ENCODE measurements at regions not wholly inside any gene's neighbourhood (a gene's known extent, or its start where the extent isn't known, plus 50 kb on each side); places are given as distances from the start of the nearest gene placed in this dataset.

- ATAC-seq (ENCODE audit: insufficient read depth, low FRiP score) = no peak
- WGBS, 2 donors = 81 to 86% methylated on average over 5 of the region's 5 CpGs
- Histone ChIP-seq H3K36me3 (ENCODE audit: control insufficient read depth in 4 of 4, insufficient read depth in 4 of 4, low read length in 4 of 4) (no peaks in the 10 kb centered on the region), H3K9ac (ENCODE audit: insufficient read depth in 1 of 2, low read length in 2 of 2) (no peak overlapping the region), H3K9me3 (ENCODE audit: control insufficient read depth in 4 of 4, insufficient read depth in 3 of 4, low read length in 3 of 4) (no peaks in the 10 kb centered on the region), H3K4me3 (no peak overlapping the region), H3K27ac (ENCODE audit: low read depth in 1 of 2, low read length in 1 of 2) (no peak overlapping the region), H3K27me3 (ENCODE audit: control insufficient read depth in 3 of 3, insufficient read depth in 3 of 3, low read length in 2 of 3) (no peaks in the 10 kb centered on the region), H3K4me1 (ENCODE audit: control insufficient read depth in 5 of 5, insufficient read depth in 5 of 5, low read length in 5 of 5) (peaks cover 0 to 9% (median 4%) of the 10 kb centered on the region in 5 donors)
- DNase-seq = no peak
- no peak for TF ChIP-seq CTCF (IDR thresholded peaks at IDR 0.05; ENCODE audit: control extremely low read depth, extremely low read depth)
These were observed 86.7 kb upstream of the TRIM2 start for GRCh38 chr4:153117554-153117953.

DNA sequence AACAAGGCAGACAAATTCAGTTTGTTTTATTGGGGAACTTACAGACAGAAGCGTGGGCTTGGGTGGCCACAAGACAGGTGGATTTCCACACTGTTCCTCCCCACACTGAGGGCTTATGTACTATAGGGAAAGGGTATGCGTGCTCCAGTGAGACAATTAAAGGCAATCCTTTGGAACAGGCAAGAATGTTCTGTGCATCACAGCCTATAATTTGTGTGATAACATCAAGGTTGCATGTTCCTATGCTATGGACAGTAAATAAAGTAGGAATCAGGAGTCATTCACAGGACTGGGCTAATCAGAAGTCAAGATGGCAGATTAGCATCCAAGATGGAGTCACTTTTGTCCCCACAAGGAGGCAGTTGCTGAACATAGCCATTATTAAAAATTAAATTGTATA, 84.6 kb upstream of the TRIM2 start:
- Histone ChIP-seq H3K27me3 (ENCODE audit: control insufficient read depth in 3 of 3, insufficient read depth in 3 of 3, low read length in 2 of 3) (no peaks in the 10 kb centered on the region), H3K27ac (ENCODE audit: low read depth in 1 of 2, low read length in 1 of 2) (no peak overlapping the region), H3K4me1 (ENCODE audit: control insufficient read depth in 5 of 5, insufficient read depth in 5 of 5, low read length in 5 of 5) (peaks cover 0 to 7% (median 4%) of the 10 kb centered on the region in 5 donors), H3K36me3 (ENCODE audit: control insufficient read depth in 4 of 4, insufficient read depth in 4 of 4, low read length in 4 of 4) (no peaks in the 10 kb centered on the region), H3K4me3 (no peak overlapping the region), H3K9me3 (ENCODE audit: control insufficient read depth in 4 of 4, insufficient read depth in 3 of 4, low read length in 3 of 4) (no peaks in the 10 kb centered on the region), H3K9ac (ENCODE audit: insufficient read depth in 1 of 2, low read length in 2 of 2) (no peak overlapping the region)
- no peak for DNase-seq
- WGBS, 2 donors = 79 to 86% methylated on average over 2 of the region's 2 CpGs
- no peak for ATAC-seq (ENCODE audit: insufficient read depth, low FRiP score)
- TF ChIP-seq CTCF (IDR thresholded peaks at IDR 0.05; ENCODE audit: control extremely low read depth, extremely low read depth) = no peak

GRCh38 chr4:153120235-153120634, 84.0 kb upstream of the TRIM2 start:
- 93 to 96% methylated on average over 2 of the region's 2 CpGs for WGBS, 2 donors

More at GRCh38 chr4:153120235-153120634, 84.0 kb upstream of the TRIM2 start:
- H3K9me3 ChIP-seq (ENCODE audit: control insufficient read depth in 4 of 4, insufficient read depth in 3 of 4, low read length in 3 of 4) = no peaks in the 10 kb centered on the region
- no peak for TF ChIP-seq CTCF (IDR thresholded peaks at IDR 0.05; ENCODE audit: control extremely low read depth, extremely low read depth)
- H3K27me3 ChIP-seq (ENCODE audit: control insufficient read depth in 3 of 3, insufficient read depth in 3 of 3, low read length in 2 of 3) = no peaks in the 10 kb centered on the region
- DNase-seq (no peak), ATAC-seq (ENCODE audit: insufficient read depth, low FRiP score) (no peak)
- H3K4me3 ChIP-seq = no peak overlapping the region
- H3K27ac ChIP-seq (ENCODE audit: low read depth in 1 of 2, low read length in 1 of 2) = no peak overlapping the region
- H3K36me3 ChIP-seq (ENCODE audit: control insufficient read depth in 4 of 4, insufficient read depth in 4 of 4, low read length in 4 of 4) = no peaks in the 10 kb centered on the region
- H3K9ac ChIP-seq (ENCODE audit: insufficient read depth in 1 of 2, low read length in 2 of 2) = no peak overlapping the region
- peaks cover 0 to 7% (median 3%) of the 10 kb centered on the region in 5 donors for H3K4me1 ChIP-seq (ENCODE audit: control insufficient read depth in 5 of 5, insufficient read depth in 5 of 5, low read length in 5 of 5)
